Epithelial cell of esophagus (primary cell): ENCODE measurements at regions not wholly inside any gene's neighbourhood (a gene's known extent, or its start where the extent isn't known, plus 50 kb on each side); places are given as distances from the start of the nearest gene placed in this dataset.
A peak's percentile ranks its signal among the peaks of the same experiment; 100 is the strongest.

Source experiments
- DNase-seq: peaks from one replicate; pipeline ENCODE4 v3.0.0; 2010; ENCODE audit warnings: low read depth
- H3K4me3 ChIP-seq: 2 replicates; pipeline ENCODE4 v1.5.1; 2011; ENCODE audit warnings: mild to moderate bottlenecking, low read length, control low read depth
- CTCF ChIP-seq: IDR thresholded peaks from 2 replicates; pipeline ENCODE4 v1.5.1; 2011; ENCODE audit warnings: low read depth, mild to moderate bottlenecking, low read length, control low read depth, inconsistent platforms; ENCODE audit not compliant: insufficient read depth; ENCODE audit errors: missing control alignments

- no peak for TF ChIP-seq CTCF
Measured at GRCh38 chr4:34891892-34892291, 1352.4 kb downstream of the ARAP2 start.

GRCh38 chr4:34893382-34893781, 1350.9 kb downstream of the ARAP2 start:
- no peak overlapping the region for H3K4me3 ChIP-seq
- no peak for TF ChIP-seq CTCF
- DNase-seq: no peak

More at GRCh38 chr4:34891892-34892291, 1352.4 kb downstream of the ARAP2 start:
- no peak for DNase-seq
- no peak overlapping the region for H3K4me3 ChIP-seq

GRCh38 chr4:34920032-34920431, 1324.3 kb downstream of the ARAP2 start:
- no peak overlapping the region for H3K4me3 ChIP-seq
- no peak for TF ChIP-seq CTCF
- no peak for DNase-seq

GRCh38 chr4:34921391-34921790, 1322.9 kb downstream of the ARAP2 start:
- TF ChIP-seq CTCF: no peak
- H3K4me3 ChIP-seq: no peak overlapping the region
- DNase-seq: no peak

- DNase-seq: no peak
- no peak for TF ChIP-seq CTCF
- no peak overlapping the region for H3K4me3 ChIP-seq
Measured at GRCh38 chr4:34922325-34922724, 1322.0 kb downstream of the ARAP2 start.

GRCh38 chr4:34932591-34932990, 1311.7 kb downstream of the ARAP2 start:
- peak; percentile 93 for DNase-seq
- H3K4me3 ChIP-seq: no peak overlapping the region
- TF ChIP-seq CTCF: no peak

GRCh38 chr4:34935739-34936138, 1308.6 kb downstream of the ARAP2 start:
- peak; percentile 72 for DNase-seq
- H3K4me3 ChIP-seq: no peak overlapping the region
- TF ChIP-seq CTCF: no peak
